Ecto neural progenitor cell (in vitro differentiated cells): ENCODE measurements at regions not wholly inside any gene's neighbourhood (a gene's known extent, or its start where the extent isn't known, plus 50 kb on each side); places are given as distances from the start of the nearest gene placed in this dataset.
A peak's percentile ranks its signal among the peaks of the same experiment; 100 is the strongest.

Source experiments
- DNase-seq: peaks from one replicate; pipeline ENCODE4 v3.0.0-alpha.2; 2018; ENCODE audit warnings: low spot score

GRCh38 chr17:12290207-12290606 is 269.5 kb downstream of the MAP2K4 start:
- DNase-seq, result no peak

GRCh38 chr17:12296209-12296625 is 275.5 kb downstream of the MAP2K4 start:
- peak; percentile 70 for DNase-seq

- DNase-seq, result no peak
Measured at GRCh38 chr17:12301551-12301950, 280.9 kb downstream of the MAP2K4 start.

- DNase-seq, result no peak
Measured at GRCh38 chr17:12302711-12303110, 282.0 kb downstream of the MAP2K4 start.

GRCh38 chr17:12310811-12311210 is 290.1 kb downstream of the MAP2K4 start:
- no peak for DNase-seq

- DNase-seq, result no peak
Measured at GRCh38 chr17:12312692-12313091, 292.0 kb downstream of the MAP2K4 start.

GRCh38 chr17:12313786-12314185 is 293.1 kb downstream of the MAP2K4 start:
- no peak for DNase-seq

GRCh38 chr17:12316021-12316420 is 295.3 kb downstream of the MAP2K4 start:
- no peak for DNase-seq

GRCh38 chr17:12318571-12319266 is 298.0 kb downstream of the MAP2K4 start:
- no peak for DNase-seq

- DNase-seq, result no peak
Measured at GRCh38 chr17:12320286-12320685, 299.6 kb downstream of the MAP2K4 start.

GRCh38 chr17:12328204-12328603 is 307.5 kb downstream of the MAP2K4 start:
- DNase-seq, result no peak

- DNase-seq, result no peak
Measured at GRCh38 chr17:12330456-12330855, 309.8 kb downstream of the MAP2K4 start.

- DNase-seq, result no peak
Measured at GRCh38 chr17:12341328-12341727, 320.7 kb downstream of the MAP2K4 start.

- no peak for DNase-seq
Measured at GRCh38 chr17:12342161-12342560, 321.5 kb downstream of the MAP2K4 start.

- DNase-seq, result peak; percentile 65
Measured at GRCh38 chr17:12342609-12343435, 322.1 kb downstream of the MAP2K4 start.

- DNase-seq, result no peak
Measured at GRCh38 chr17:12348476-12348875, 317.2 kb upstream of the MYOCD start.

GRCh38 chr17:12349297-12349696 is 316.4 kb upstream of the MYOCD start:
- DNase-seq, result no peak

GRCh38 chr17:12352127-12352526 is 313.6 kb upstream of the MYOCD start:
- DNase-seq, result no peak

GRCh38 chr17:12357600-12357999 is 308.1 kb upstream of the MYOCD start:
- DNase-seq, result no peak

- no peak for DNase-seq
Measured at GRCh38 chr17:12358477-12358876, 307.2 kb upstream of the MYOCD start.

GRCh38 chr17:12362853-12363455 is 302.7 kb upstream of the MYOCD start:
- DNase-seq, result no peak

GRCh38 chr17:12365805-12366204 is 299.9 kb upstream of the MYOCD start:
- no peak for DNase-seq

GRCh38 chr17:12369065-12369464 is 296.6 kb upstream of the MYOCD start:
- no peak for DNase-seq
